ACHN (cell line): ENCODE measurements at regions not wholly inside any gene's neighbourhood (a gene's known extent, or its start where the extent isn't known, plus 50 kb on each side); places are given as distances from the start of the nearest gene placed in this dataset.
A peak's percentile ranks its signal among the peaks of the same experiment; 100 is the strongest.
"Not testable (repeated sequence)": the region's sequence is repeated elsewhere in the genome, so short reads cannot be mapped to it uniquely, and the experiment has no call there.

Source experiments
- DNase-seq: peaks from one replicate; pipeline ENCODE4 v3.0.0-alpha.2; 2015
- in situ Hi-C: cut with HindIII; loops from 2 replicates; pipeline ENCODE4 v1.10.0; 2017; ENCODE audit warnings: low sequenced_read_pairs, low pct_ligation_motif_present, low pct_unique_long_range_greater_than_20kb

DNA sequence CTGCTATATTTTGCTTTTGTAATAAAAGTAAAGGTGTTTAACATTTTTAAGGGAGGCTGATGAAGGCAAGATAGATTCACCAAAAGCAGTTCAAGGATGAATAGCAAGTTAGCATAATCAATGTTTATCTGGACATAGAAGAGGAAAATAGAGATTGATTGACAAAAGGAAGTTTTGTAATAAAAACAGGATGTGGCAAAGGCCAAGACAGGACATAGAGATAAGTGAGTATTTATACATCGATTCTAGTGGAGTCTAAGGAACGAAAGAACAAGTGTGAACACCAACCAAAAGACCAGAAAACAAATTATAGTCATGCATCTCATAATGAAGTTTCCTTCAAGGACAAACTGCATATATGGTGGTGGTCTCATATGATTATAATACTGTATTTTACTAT is 123.8 kb downstream of the CCDC71L start:
- in situ Hi-C loops = no loop called here
- DNase-seq = no peak

DNA sequence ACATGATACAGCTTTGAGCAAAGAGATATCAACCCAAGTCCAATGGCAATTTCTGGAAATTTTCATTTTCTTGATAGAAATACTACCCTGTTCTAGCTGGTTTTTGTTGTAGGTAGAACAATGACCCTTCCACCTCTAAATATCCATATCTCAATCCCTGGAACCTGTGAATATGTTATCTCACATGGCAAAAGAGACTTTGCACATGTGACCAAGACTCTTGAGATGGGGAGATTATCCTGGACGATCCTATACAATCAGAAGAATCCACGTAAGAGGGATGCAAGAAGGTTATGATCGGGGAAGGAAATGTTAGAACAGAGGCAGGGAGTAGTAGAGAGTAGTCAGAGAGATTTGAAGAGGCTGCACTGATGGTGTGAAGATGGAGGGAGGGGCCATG is 124.9 kb downstream of the CCDC71L start:
- no peak for DNase-seq
- in situ Hi-C loops = no loop called here

DNA sequence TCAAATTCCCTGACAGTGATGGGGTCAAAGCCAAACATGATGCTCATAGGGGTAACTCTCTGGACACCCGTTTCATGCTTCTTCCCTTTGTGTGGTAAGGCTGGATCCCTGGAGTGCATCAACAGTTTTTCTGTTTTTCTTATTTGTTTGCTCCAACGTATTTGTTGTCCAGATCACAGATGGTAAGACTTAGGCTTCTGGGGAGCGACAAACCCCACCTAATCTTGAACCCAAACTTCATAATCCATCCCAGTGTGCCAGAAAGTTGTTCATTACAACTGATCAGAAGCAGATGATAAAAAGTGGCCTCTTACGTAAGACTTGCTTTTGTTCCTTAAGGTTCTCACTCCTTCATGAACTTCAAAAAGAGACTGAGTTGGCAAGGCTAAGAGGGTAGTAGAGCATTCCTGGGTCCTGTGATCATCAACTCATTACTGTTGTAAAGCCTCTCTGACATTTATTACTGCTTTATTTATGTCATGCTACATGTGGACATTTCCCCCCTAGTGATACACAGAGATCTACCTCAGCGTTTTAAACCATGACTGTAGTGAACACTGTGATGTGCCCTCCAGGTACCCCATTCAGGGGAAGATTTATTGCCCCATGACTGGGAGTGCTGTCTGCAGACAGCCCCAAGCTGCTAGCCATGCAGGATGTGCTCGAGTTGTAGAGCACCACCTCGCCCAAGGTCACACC is 125.6 kb downstream of the CCDC71L start:
- DNase-seq = no peak
- in situ Hi-C loops = no loop called here

DNA sequence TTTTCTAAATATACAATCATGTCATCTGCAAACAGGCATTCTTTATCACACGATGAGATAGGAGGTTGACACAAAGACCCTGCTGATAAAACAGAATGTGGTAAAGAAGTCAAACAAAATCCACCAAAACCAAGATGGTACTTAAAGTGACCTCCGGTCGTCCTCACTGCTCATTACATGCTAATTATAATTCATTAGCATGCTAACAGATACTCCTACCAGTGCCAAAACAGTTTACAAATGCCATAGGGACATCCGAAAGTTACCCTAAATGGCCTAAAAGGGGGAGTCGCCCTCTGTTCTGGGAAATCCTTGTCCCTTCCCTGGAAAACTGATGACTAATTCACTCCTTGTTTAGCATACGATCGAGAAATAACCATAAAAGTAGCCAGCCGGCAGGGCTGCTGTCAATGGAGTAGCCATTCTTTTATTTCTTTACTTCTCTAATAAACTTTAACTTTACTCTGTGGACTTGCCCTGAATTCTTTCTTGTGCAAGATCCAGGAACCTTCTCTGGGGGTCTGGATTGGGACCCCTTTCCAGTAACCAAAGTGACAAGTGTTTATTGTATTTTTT is 126.6 kb downstream of the CCDC71L start:
- in situ Hi-C loops = no loop called here
- DNase-seq = no peak

DNA sequence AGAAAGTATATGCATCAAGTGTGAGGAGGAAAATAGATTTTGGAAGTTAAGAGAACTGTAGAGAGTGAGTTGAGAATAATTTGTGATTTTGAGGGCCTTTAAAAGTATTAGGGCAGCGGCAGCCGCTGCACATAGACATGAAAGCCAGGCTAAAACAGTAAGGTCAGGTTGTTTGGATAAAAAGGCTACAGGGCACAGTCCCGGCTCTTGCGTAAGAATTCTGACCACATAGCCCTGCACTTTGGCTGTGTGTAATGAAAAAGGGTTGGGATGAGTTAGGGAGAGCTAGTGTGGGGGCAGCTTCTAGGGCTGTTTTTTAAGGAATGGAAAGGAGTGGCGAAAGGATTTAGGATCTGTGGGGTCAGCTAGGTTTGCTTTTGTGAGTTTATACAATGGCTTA is 130.8 kb downstream of the CCDC71L start:
- in situ Hi-C loops, DNase-seq: not testable (repeated sequence)

DNA sequence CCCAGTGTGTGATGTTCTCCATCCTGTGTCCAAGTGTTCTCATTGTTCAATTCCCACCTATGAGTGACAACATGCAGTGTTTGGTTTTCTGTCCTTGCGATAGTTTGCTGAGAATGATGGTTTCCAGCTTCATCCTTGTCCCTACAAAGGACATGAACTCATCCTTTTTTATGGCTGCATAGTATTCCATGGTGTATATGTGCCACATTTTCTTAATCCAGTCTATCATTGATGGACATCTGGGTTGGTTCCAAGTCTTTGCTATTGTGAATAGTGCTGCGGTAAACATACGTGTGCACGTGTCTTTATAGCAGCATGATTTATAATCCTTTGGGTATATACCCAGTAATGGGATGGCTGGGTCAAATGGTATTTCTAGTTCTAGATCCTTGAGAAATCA is 134.3 kb downstream of the CCDC71L start:
- DNase-seq, in situ Hi-C loops: not testable (repeated sequence)

DNA sequence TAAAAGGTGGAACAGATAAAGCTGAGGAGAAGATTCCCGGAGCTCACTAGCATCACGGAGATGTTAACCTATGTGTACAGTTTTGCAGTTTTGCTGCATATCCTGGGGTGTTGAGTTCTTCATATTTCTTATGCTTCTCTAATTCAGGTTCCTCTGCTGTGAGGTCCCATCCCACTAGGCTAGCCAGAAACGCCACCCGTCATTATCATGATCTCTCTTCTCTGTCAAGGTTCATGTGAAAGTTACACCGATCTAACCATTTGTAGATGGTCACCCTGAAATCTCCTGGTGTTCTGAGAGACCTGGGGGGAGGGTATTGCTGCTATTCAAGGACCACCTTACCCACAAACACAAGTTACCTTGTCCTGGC is 136.3 kb downstream of the CCDC71L start:
- in situ Hi-C loops = no loop called here

DNA sequence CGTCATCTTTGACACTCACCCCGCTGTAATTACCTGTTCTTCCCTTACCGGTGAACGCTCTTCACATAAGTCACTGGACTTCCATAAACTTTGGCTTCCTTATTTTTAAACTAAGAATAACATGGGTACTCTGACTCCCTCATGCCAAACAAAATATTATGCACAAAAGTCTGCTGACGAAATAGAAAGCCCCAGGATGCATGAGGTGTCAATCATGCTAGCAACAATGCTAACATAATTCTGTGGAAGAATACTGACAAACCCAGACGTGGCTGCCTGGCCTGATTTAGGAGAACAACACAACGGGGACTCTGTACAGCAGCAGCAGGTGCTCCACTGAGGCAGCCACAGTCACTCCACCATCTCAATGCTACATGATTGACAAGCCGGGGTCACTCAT is 137.5 kb downstream of the CCDC71L start:
- DNase-seq = no peak
- in situ Hi-C loops = no loop called here

More for the DNA sequence above, 136.3 kb downstream of the CCDC71L start:
- DNase-seq = no peak

DNA sequence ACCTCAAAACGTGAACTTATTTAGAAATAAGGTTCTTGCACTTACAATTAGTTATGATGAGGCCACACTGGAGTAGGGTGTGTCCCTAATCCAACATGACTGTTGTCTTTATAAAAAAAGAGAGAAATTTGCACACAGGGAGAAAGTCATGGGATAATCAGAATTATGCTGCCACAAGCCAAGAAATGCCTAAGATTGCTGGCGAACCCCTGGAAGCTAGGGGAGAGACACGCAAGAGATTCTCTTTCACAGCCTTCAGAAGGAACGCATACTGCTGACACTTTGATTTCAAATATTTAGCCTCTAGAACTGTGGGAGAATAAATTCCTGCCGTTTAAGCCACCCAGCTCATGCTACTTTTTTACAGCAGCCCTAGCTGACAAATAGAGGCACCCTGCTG is 138.3 kb downstream of the CCDC71L start:
- no peak for DNase-seq
- in situ Hi-C loops = no loop called here

DNA sequence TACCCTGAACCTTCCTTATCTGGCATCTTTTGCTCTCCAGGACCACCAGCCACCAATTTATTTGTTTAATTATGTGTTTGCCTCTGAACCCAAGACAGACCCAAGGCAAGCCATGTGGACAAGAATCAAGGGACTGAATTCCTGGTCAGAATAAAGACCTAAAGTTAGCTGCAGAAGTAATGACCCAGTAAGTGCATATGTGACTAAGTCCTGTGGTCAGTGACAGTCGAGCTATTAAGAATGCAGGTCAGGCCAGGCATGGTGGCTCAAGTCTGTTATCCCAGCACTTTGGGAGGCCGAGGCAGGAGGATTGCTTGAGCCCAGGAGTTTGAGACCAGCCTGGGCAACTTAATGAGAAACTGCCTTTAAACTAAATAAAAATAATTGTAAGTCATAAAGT is 139.4 kb downstream of the CCDC71L start:
- peak; percentile 28 for DNase-seq
- in situ Hi-C loops = no loop called here

DNA sequence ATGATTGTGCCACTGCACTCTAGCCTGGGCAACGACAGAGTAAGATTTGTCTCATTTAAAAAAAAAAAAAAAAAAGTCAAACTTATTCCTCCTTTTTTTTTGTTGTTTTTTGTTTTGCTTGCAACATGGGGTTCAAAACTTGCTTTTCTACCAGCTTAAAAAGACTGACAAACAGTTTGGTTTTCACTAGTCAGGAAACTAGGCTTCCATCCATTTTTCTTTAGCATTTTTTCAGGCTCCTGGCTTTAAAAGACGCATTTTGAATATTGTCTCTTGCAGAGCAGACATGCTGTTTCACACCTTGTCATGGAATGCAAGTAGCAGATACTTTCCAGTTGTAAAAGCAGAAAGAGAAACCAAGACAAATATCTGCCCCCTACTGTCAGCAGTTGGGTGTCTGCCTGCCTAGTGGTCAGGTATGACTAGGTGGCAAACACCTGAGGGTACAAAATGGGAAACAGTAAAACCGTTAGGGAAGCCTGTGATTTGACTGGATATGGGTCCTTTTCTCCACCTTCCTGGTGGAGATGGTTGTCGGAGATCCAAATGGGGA is 139.9 kb downstream of the CCDC71L start:
- in situ Hi-C loops = no loop called here
- DNase-seq = peak; percentile 8

DNA sequence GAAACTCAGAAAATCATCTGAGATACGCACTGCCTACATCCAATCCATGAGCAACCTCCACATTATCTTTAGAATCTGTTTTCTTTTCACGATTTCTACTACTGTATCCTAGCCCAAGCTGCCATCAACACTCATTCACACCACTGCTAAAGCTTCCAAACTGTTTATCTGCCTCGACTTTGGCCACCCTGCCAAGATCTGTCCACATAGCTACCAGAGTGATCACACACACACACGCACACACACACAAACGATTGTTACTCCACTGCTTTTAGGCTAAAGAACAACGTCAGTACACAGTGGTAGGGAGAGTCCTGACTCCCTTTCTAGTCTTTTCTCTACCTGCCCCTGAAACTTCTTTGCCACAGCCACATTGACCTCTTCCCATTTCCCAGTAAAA is 142.0 kb downstream of the CCDC71L start:
- no peak for DNase-seq
- in situ Hi-C loops = no loop called here

DNA sequence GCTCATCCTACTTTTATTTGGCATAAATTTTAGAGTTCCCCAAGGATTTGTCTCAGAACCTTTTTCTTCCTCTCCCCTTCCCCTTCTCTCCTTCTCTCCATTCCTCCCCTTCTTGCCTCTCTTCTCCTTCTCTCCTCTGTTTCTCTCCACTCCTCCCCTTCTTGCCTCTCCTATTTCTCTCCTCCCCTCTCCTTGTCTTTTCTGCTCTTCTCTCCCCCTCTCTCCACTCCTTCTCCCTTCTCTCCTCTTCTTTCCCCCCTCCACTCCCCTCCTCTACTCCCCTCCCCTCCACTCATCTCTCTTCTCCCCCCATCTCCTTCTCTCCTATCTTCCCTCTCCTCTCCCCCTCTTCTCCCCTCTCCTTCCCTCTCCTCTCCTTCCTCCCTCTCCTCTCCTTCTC is 142.7 kb downstream of the CCDC71L start:
- in situ Hi-C loops = no loop called here
- DNase-seq = no peak

DNA sequence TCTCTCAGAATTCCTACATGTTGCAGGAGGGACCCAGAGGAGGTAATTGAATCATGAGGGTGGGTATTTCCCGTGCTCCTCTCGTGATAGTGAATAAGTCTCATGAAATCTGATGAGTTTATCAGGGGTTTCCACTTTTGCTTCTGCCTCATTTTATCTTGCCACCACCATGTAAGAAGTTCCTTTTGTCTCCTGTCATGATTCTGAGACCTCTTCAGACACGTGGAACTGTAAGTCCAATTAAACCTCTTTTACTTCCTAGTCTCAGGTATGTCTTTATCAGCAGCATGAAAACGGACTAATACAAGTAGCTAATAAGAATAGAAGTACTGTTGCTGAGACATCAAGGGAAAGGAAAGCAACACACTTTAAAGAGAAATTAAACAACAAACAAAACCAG is 143.4 kb downstream of the CCDC71L start:
- no peak for DNase-seq
- in situ Hi-C loops = no loop called here

DNA sequence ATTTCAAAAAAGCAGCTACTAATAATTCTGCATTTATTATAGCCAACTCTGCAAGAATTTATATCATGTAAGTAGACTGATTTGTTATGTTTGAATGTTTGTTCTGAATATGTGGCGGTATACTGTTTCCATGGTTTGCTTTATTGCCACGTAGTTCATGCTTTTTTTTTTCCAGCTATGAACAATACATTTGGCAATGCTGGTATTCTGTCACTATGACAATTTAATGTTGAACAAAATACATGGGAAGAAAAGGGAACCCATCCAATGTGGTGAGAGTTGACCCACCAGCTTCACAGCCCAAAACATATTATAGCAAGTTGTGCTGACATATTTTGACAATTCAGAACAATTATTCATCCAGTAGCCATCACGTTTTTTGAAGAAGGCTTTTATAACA is 145.6 kb downstream of the CCDC71L start:
- in situ Hi-C loops = no loop called here
- no peak for DNase-seq

DNA sequence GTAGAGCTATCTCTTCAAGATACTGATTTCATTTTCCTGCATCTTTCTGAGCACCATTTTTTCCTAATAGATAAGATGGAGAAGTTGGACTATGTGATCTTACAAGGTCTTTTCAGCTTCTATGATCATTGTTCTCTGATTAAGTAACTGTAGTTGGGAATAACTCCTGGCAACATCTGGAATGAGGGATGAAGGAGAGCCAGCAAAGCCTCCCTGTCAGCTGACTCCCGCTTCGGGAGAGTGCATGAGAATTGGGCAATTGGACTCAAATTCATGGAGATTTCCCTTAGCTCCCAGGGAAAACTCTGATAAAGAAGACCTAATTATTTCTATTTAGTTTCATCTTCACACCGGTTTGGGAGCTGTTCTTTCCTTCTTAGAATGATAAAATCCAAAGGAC is 146.1 kb downstream of the CCDC71L start:
- in situ Hi-C loops = no loop called here
- DNase-seq = no peak

DNA sequence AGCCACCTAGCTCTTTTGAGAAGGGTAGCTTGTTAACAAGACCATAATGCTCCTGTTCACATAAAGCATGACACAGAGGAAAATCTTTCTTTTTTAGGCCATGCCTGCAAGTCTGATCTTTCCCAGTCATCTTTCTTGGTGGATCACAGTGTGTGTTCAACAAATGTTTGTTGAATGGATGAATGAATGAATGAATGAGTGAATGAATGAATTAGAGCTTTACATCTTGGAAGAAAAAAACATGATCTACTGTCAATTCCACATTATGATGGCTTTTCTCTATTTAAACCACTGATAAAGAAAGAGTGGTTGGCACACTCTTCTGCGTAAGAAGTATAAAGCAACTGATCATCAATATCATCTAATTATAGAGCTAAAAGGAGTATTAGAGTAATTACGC is 148.7 kb downstream of the CCDC71L start:
- no peak for DNase-seq

DNA sequence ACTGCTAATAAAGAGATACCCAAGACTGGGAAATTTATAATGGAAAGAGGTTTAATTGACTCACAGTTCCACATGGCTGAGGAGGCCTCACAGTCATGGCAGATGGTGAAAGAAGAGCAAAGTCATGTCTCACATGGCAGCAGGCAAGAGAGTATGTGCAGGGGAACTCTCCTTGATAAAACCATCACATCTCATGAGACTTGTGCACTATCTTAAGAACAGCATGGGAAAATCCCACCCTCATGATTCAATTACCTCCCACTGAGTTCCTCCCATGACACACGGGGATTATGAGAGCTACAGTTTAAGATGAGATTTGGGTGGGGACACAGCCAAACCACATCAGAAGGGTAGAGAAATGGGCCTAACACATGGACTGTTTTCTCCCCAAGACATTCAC is 156.3 kb downstream of the CCDC71L start:
- in situ Hi-C loops = no loop called here
- no peak for DNase-seq

More for the DNA sequence above, 148.7 kb downstream of the CCDC71L start:
- in situ Hi-C loops = no loop called here

DNA sequence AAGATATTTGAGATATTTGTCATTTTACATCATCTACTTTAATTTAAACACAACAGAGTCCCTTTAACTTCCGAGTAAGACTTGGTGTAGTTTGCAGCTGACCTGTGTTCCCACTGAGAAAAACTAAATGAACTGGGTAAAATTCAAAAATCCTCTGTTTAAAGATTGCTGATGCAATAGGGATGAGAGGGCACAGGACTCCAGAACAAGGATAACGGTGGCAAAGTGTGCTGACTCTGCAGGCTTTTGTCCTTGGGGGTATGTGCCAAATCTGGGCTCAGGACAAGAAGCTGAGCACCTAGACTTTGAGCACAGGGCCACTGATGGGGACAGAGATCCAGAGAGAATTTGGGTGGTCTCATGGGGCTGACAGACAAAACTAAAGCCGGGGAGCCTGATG is 156.8 kb downstream of the CCDC71L start:
- in situ Hi-C loops = no loop called here

DNA sequence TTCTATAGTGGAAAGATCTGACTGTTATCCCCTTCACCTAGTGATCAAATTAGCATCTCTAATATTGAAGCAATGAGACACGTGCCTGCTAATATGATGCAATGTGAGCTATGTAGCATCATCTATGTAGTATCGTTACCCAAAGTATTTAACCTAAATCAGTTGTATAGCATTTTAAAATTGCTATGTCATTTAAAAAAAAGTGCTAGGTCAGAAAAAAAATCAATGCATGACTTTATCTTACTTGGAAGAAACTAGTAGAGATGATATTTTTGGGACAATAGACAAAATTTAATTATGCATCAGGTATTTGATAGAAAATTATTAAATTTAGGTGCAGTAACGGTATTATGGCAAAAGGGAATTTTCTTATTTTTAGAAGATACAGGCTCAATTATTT is 157.3 kb downstream of the CCDC71L start:
- no peak for DNase-seq

More for the DNA sequence above, 156.8 kb downstream of the CCDC71L start:
- no peak for DNase-seq

More for the DNA sequence above, 157.3 kb downstream of the CCDC71L start:
- in situ Hi-C loops = no loop called here
